ENCODE measurements at regions not wholly inside any gene's neighbourhood (a gene's known extent, or its start where the extent isn't known, plus 50 kb on each side); places are given as distances from the start of the nearest gene placed in this dataset.
"Not testable (repeated sequence)": the region's sequence is repeated elsewhere in the genome, so short reads cannot be mapped to it uniquely, and the experiment has no call there.

DNA sequence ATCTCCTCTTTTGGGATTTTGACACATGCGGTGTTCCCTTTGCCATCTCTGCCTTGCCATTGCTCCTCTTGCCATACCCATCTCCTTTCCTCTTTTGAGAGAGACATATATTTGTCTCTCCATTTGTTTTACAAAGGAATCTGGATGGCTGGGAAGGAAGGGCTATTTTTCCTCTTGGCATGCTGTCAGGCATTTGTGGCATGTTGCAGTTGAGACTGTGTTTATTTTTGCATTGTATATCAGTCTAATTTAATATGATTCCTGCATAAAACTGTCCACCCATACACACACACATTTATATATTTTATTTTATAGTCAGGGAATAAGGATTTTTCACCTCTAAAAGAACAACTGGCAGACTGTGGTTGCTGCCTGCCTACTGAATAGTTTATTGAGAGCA, 1105.8 kb upstream of the SEMA6A start:
- no peak for DNase-seq

DNA sequence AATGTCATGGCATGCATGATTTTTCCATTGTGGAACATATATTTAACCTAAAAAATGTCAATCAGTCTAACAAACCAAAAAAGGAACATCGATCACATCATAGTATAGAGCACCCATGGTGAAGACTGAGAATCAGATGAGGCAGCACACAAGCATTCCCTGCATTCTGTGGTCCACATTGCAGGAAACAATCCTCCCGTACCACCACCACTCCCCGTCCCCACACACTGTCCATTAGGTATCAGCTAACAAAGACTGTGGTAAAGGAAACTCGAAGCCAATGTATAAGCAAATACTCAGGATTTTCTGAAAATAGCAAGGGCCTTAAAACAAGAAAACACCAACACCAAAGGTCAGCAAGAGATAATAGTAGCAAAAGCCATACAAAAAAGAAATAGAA, 1104.4 kb upstream of the SEMA6A start:
- DNase-seq: no peak

DNA sequence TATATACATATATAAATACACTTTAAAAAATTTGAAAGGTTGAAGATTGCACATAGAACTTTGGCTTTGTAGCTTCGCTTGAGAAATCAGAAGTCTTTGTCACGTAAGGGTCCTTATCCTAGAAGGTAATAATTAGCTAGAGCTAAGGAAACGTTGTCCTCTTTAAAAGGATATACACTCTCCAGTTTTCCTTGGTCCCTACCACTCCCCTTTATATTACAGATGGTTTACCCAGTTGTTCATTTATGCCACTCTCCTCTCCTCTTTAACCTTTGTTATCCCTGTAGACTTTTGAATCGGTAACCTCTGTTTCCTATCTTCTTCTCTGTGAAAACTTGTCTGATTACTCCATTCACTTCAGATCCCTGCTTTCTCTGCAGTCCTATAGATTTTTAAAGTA, 1101.0 kb upstream of the SEMA6A start:
- no peak for DNase-seq

DNA sequence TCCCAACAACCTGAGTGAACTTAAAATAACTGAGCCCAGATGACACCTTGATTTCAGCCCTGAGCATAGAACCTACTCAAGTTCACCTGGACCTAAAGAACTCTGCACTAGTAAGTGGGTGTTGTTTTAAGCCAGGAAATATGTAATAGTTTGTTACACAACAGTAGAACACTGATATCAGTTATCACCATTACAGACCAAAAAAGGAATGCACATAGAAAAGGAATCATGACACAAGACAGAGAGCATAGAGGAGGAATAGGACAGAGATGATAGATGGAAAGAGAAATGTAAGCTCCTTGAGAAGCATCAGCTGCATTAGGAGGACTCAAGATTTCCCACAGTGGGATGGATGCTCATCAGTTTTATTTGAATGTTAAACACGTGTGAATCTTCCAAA, 1096.9 kb upstream of the SEMA6A start:
- no peak for DNase-seq

DNA sequence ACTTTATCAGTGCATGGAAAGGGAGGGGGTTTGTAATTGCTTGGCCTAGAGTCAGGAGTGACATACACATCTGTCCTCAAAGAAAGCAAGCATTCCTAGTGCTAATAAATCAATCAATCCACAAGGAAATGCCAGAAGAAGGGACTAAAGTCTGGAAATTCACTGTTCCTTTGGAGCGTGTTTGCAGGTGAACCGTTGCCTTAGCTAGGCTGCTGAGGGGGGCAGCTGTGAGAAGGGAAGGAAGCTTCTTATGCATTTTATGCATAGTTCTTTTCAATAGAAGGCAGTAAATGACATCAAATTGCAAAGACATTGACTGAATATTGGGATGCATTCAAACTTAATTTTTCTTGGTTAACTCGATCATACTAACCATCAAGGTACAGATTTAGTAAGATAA, 1092.5 kb upstream of the SEMA6A start:
- DNase-seq: no peak

DNA sequence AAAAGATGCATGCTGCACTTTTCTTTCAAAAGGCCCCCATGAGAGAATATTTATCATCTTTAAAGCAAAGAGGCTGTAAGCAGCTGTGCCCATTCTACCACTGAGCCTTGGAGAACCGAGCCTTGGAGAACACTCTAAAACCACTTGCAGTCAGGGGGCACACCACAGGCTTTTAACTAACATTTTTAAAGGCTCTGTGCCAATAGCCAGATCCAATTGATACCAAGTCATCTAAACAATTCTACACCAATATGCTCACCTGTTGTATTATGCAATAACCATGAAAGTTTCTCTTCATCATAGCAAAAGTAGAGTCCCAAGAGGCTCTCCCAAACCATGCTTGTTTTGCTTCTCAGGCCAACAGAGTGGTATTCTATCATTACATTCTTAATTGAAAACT, 1090.5 kb upstream of the SEMA6A start:
- no peak for DNase-seq

DNA sequence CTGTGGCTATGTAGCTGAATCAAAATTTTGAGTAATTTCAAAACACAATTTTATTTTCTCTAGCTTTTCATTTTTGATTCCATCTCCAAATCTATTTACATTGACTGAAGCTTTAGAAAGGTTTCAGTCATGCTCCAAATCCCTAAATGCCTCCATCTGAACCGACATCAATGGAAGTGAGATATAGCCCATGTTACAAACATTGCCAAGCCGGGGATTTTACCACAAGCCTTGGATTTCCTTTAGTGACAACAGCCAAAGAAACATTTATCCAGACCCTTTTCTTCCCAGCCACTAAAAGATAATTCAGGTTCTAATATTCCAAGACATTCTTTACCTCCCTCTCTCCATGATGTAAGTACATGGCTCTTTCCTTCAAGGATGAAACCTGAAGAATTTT, 1087.7 kb upstream of the SEMA6A start:
- no peak for DNase-seq

DNA sequence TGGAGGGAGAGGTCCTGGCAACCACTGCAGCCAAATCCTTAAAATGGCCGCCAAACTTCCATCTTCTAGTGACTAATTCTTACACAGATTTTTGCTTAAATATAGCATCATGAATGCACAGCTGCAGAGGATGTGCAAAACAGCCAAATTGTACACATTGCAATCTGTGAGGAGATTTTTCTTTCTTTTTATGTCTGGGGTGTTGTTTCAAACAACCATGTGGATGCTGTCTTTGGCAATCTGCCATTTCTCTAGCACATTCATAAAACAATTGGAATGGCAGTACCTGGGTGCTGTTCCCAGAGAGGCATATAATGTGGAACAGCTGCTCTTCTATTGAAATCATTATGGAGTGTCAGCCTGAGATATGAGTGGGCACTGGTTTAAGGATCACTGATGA, 1082.9 kb upstream of the SEMA6A start:
- DNase-seq: peak; percentile 46

DNA sequence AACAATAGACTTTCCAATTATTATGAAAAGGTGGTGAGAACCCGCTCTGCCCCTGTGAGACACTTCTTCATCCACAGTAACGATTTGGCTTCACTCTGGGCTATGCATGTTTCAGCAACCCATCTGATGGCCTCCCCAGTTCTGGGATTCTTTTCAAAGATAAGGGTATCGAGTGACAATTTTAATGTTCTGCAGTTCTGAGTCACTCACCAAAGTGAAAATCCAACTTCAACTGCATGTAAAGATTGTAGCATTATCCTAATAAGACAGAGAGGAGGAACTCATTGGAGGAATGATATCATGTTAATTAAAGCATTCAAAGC, 1078.3 kb upstream of the SEMA6A start:
- no peak for DNase-seq

DNA sequence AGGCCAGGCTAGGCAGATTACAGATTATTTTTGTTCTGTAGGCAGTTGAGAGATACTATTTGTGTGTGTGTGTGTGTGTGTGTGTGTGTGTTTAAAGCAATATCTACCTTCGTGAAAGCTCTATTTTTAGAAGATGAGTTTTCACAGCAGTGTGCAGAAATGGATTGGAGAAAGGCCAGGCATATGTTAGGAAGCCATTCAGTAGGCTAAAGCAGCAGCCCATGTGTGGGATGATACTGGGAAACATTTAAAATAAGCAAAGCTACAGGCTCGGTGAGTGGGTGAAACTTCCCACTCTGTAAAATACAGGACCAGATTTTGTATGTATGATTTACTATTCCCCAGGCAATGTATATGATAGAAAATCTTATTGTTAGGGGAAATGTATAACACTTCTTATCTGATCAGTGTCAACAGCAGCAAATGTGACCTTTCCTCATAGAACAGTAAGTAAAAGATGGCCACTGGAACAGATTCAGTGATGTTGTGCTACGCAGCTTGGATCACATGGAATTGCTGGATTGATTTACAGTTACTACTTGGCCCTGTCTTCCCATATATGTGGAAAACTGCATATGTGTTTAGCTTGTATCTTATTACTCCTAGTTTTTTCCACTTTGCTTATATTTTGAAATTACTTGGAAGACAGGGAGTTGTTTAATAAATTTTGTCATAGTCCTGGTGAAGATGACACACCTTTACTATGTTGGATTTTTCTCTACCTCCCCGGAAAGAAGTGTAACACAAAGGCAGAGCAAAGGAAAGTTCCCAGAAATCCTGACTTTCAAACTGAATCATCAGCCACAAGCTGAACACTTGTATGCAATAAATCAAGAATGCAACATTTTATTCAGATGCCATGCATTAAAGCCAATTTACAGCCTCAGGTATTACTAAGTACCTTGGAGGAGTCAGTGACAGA, 1077.7 kb upstream of the SEMA6A start:
- no peak for DNase-seq

DNA sequence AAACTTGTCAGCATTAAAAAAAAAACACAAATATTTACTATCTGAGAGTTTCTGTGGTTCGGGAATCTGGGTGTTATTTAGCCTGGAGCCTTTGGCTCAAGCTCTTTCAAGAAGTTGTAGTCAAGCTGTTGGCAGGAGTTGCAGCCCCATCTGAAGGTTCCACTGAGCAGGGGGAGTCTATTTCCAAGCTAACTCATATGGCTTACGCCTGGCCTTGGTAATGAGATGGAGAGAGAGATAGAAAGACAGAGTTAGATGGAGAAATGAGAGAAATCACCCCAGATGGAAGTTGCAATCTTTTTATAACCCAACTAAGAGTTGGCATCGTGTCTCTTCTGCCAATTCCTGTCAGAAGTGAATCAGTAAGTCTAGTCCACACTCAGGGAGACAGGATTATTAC, 1075.2 kb upstream of the SEMA6A start:
- no peak for DNase-seq

DNA sequence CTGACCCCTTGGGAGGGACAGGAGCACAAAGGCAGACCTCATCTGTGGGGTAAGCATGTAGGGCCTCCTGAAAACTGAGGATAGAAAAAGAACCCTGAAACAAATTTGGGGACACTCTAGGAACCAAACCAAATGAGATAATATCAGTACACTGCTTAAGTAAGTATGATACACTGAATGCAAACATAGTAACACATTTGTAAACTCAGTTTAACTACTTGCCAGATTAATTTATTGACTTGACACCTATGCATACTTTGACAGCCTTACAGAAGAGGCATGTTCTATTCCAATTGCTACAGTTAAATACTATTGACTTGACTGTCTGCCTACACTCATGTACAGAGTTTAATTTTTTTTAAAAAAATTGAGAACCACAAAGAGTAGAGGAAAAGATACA, 1070.8 kb upstream of the SEMA6A start:
- DNase-seq: no peak

DNA sequence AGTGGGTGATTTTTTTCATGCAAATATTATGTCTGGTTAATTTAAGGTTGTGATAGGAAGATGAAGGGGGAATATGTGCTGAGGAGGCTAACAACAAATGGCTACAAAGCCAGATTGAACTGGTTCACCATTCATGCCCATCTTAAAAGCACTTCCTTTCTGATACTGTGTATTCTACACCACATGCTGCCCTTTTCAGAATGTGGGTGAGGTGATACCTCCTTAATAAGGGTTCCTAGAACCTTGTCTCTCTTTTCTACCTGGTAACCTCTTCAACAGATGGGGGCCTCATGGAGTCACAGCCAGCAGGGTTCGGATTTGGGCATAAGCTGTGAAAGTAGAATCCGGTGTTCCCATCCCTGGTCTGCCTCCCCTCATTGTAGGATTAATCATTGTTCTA, 1064.0 kb upstream of the SEMA6A start:
- no peak for DNase-seq

DNA sequence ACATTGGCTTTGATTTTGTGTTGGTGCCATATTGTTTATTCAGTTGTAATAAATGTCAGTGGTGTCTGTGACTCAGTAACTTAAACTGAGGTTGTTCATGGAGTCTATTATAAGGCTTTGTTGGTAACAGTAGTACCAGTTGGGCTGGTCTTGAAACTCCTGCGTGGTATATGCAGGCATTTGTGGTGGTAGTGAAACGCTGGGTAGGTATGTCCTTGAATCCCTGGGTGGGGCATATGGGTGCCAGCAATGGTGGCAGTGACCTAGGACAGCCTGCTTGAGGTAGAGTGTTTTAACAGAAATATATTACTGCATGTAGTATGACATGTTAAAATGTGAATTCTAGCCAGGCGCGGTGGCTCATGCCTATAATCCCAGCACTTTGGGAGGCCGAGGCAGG, 1058.5 kb upstream of the SEMA6A start:
- no peak for DNase-seq

DNA sequence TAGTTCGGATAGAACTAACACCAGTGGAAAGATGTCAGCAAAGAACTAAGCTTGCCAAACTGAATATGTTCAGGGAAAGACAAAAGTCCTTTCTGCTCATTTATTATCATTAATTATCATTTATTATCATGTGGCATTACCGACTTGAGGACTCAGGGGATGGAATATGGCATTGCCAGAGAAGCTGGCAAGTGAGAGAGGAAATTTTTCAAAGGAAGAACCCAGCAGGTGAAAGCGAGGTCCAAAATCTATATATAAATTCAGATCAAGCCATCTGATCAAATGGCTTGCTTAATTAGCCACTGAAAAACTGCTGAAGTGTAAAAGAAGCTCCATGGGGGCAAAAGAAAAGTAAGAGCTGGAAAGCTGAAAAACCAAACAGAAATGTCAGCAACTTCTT, 1049.6 kb upstream of the SEMA6A start:
- DNase-seq: no peak

DNA sequence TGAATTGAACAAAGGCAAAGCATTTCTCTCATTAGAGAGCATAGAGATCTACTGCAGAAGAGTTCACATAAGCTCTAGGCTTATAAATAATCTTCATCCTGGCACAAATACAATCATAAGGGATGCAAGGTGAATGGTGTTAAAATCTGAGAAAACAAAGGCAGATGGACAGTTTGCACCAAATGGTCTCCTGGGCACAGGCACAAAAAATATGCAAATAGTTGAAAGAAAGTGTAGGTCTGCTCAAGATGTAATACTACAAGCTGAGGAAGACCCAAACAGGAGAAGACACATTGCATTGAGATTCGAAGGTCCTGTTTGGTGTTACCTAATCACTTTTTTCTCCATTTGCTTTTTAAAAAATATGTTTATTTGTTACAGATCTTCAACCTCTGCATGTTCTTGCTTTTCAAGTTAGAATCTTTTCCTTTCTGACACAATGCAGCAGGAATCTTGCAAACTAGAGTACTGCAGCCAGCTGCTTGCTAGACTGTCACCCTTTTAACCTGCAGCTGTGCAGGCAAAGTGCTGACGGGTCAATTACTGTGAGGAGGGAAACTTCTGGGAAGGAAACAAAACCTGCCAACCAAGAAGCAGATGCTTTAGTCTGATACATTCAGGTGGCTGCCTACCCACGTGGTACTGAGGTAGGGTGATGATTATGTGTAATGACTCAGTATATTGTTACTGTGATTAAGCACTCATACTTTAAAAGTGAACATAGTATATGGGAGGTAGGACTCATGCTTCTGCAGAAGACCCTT, 1048.6 kb upstream of the SEMA6A start:
- DNase-seq: peak; percentile 54

DNA sequence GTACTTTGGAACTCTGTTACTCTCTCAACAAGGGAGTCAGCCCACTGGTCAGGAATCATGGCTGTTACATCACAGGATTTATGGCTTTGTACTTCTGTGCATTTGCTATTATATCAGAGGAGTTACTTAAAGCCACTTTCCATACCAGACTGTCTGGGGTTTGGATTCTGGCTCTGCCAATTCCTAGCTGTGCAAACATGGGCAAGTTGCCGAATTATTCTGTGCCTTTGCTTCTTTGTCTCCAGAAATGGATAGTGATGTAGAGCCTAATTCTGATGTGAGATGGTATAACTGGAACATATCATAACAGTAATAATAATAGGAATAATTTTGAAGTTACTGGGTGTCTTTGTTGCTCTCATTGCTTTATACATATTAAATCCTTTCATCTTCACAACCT, 1047.3 kb upstream of the SEMA6A start:
- no peak for DNase-seq

DNA sequence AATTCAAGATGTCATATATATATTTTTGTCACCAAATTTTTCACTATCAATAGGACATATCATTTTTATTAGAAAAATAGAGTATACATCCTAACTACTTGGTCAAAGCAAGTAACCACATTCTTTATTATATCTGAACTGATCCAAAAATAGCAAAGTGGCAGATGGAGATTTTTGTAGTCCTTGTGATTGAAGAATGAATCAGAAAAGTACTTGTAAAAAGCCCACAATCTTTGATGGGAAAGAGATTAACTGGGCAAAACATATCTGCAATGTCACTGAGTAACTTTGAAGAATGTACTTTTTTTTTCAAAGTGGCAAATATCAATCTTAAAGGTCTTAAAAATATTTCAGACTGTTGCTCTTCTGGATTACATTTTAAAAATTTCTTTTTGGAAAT, 1040.6 kb upstream of the SEMA6A start:
- DNase-seq: no peak

DNA sequence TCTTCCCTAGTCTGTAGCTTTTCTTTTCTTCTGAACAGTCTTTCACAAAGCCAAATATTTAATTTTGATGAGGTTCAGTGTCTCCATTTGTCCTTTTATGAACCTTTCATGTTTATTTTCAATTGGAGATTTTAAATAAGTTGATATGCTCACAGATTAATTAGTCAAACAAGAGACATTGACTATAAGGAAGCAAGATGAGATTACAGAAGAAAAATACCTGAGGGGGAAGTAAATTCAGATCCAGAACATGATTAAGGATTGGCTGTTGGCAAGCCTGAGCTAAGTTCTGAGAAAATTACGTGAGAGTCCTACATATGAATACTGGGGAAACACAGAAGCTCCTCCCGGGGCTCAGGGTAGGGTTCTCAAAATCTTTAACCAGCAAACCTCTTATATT, 1039.8 kb upstream of the SEMA6A start:
- no peak for DNase-seq

DNA sequence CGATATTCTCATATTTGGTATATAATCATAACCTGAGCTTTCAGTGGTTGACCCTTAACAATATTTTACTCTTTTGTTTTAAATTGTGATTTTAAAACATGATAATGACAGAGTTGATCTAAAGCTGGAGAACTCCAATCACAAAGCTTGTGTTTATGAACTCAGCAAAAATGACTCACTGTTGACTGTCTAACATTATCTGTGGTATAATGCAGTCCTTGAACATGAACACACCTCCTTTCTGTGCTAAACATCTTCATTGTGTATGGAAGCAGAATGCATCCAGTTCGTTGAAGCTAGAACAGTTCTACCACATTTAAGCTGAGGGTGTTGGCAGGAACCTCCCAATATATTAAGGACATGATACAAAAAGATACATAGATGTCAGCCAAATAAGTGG, 1030.2 kb upstream of the SEMA6A start:
- DNase-seq: no peak

DNA sequence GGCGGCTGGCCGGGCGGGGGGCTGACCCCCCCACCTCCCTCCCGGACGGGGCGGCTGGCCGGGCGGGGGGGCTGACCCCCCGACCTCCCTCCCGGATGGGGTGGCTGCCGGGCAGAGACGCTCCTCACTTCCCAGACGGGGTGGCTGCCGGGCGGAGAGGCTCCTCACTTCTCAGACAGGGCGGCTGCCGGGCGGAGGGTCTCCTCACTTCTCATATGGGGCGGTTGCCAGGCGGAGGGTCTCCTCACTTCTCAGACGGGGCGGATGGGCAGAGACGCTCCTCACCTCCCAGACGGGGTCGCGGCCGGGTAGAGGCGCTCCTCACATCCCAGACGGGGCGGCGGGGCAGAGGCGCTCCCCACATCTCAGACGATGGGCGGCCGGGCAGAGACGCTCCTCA, 1025.2 kb upstream of the SEMA6A start:
- not testable (repeated sequence) for DNase-seq

DNA sequence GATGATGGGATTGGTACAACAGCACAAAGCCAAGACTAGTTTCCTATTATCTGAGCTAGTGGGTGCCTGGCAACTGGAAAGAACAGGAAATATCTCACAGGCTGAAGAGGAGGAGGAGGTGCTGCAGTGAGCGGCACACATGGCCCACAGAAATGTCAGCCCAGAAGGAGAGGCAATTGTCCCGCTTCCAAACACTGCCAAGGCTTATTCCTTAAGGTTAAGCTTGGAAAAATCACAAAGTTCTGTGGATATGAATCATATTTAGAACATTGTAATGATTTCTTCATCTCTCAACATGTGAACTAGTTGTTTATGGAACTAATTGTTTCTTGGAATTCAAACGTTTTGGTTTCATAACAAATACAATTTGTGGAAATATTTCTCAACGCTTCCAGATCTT, 1019.5 kb upstream of the SEMA6A start:
- DNase-seq: no peak

DNA sequence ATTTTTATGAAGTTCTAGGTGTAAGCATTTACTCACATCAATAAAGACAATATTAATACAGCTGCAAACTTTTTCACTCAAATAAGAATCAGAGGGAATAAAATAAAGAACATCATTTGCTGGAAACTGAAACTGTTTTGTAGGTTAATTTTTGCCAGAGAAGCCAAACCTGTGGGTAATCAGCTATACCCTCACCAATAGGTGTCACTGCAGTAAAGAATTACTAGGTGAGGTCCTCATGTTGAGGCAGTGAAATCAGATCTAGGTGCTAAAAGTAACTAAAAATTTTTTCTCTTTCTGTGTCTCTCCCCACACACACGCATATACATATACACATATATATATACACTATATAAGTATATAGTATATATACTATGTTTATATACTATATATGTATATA, 1016.3 kb upstream of the SEMA6A start:
- no peak for DNase-seq

DNA sequence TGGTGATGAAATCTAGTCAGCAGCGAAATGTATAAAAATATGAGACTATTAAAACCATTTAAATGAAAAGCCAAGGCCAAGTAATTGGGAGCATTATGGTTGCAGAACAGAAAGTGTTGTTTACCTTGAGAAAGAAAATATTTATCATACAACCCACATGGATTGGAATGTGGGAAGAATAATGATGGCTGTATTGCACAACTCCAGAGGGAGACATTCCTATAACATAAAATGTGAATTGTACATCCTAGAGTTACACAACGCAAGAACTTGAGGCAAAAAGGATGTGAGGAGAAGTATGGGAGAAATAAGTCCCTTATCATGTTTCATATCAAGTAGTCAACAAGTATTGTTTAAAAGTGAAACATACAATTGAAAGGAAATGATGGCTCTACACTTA, 1014.0 kb upstream of the SEMA6A start:
- DNase-seq: no peak

DNA sequence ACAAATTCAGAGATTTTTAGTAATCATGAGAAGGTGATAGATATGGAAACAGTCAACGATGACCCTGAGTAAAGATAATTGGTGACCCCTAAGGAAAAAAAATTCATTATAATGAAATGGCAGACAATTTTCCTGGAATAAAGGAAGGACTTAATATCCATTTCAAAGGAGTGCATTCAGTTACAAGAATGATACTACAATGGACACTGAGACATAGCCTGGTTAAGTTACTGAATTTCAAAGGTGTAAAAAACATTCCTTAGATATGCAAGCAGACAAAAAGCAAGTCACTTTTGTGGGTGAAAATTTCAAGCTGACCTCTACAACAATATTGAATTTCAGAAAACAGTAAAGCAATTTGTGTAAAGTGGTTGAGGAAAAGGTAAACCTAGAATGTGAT, 1012.5 kb upstream of the SEMA6A start:
- DNase-seq: no peak

Measured in right forelimb (tissue), 1 donor.